Peyer's patch (tissue), 4 donors: ENCODE measurements at regions not wholly inside any gene's neighbourhood (a gene's known extent, or its start where the extent isn't known, plus 50 kb on each side); places are given as distances from the start of the nearest gene placed in this dataset.

Source experiments
- CTCF ChIP-seq, 6 experiments: fragments of 450-650 bp in 4 of 6; fragments of 200-600 bp in 2 of 6; sonication (generic) in 1 of 6; IDR thresholded peaks; one replicate each; pipeline ENCODE4 v1.5.1; 2017 to 2019; ENCODE audit warnings: antibody characterized with exemption in 6 of 6, mild to moderate bottlenecking in 3 of 6, moderate library complexity in 1 of 6
- POLR2A ChIP-seq, 2 donors: fragments of 450-650 bp; IDR thresholded peaks; one replicate each; pipeline ENCODE4 v1.5.1; 2017; ENCODE audit warnings: antibody characterized with exemption in 2 of 2, mild to moderate bottlenecking in 2 of 2, moderate library complexity in 2 of 2

- no peak for TF ChIP-seq CTCF (IDR thresholded peaks at IDR 0.05)
- TF ChIP-seq POLR2A (IDR thresholded peaks at IDR 0.05): no peak
Observed at GRCh38 chr4:166673911-166674310, 560.4 kb downstream of the SPOCK3 start.
